ENCODE measurements at regions not wholly inside any gene's neighbourhood (a gene's known extent, or its start where the extent isn't known, plus 50 kb on each side); places are given as distances from the start of the nearest gene placed in this dataset.

GRCh38 chr1:181352695-181353094 is 130.6 kb upstream of the CACNA1E start:
- TF ChIP-seq POLR2A (IDR thresholded peaks at IDR 0.05) (no peak), EP300 (IDR thresholded peaks at IDR 0.05) (no peak), POLR2AphosphoS5 (IDR thresholded peaks at IDR 0.05) (no peak), CTCF (IDR thresholded peaks at IDR 0.05) (no peak)
- no peak overlapping the region for H3K4me3 ChIP-seq
- no peak overlapping the region for H3K27ac ChIP-seq
- H3K36me3 ChIP-seq: no peaks in the 10 kb centered on the region
- H3K27me3 ChIP-seq: no peaks in the 10 kb centered on the region
- 88 to 100% methylated on average over 1 of the region's 4 CpGs for WGBS, 2 donors (ENCODE audit: low coverage in 1 of 2)
- H3K4me1 ChIP-seq: peaks cover 0 to 12% (median 0%) of the 10 kb centered on the region in 3 donors
- no peak for ATAC-seq
- H3K9me3 ChIP-seq: no peaks in the 10 kb centered on the region

GRCh38 chr1:181353526-181353925 is 129.8 kb upstream of the CACNA1E start:
- TF ChIP-seq EP300 (IDR thresholded peaks at IDR 0.05) (no peak), POLR2AphosphoS5 (IDR thresholded peaks at IDR 0.05) (no peak)
- 64 to 83% methylated on average over 1 of the region's 1 CpG for WGBS, 2 donors (ENCODE audit: low coverage in 1 of 2)
- no peak for ATAC-seq

GRCh38 chr1:181354865-181355264 is 128.5 kb upstream of the CACNA1E start:
- Histone ChIP-seq H3K27ac (no peak overlapping the region), H3K27me3 (no peaks in the 10 kb centered on the region), H3K36me3 (no peaks in the 10 kb centered on the region), H3K4me3 (no peak overlapping the region), H3K4me1 (peaks cover 0 to 12% (median 0%) of the 10 kb centered on the region in 3 donors), H3K9me3 (no peaks in the 10 kb centered on the region)
- no peak for ATAC-seq
- WGBS, 2 donors (ENCODE audit: low coverage in 1 of 2): no CpG with 5 or more reads among the region's 3 CpGs
- no peak for TF ChIP-seq POLR2AphosphoS5 (IDR thresholded peaks at IDR 0.05)
- no peak for TF ChIP-seq POLR2A (IDR thresholded peaks at IDR 0.05)
- TF ChIP-seq CTCF (IDR thresholded peaks at IDR 0.05): no peak
- TF ChIP-seq EP300 (IDR thresholded peaks at IDR 0.05): no peak

More at GRCh38 chr1:181353526-181353925, 129.8 kb upstream of the CACNA1E start:
- H3K4me3 ChIP-seq: no peak overlapping the region
- no peak overlapping the region for H3K27ac ChIP-seq
- H3K4me1 ChIP-seq: peaks cover 0 to 12% (median 0%) of the 10 kb centered on the region in 3 donors
- no peaks in the 10 kb centered on the region for H3K9me3 ChIP-seq
- H3K36me3 ChIP-seq: no peaks in the 10 kb centered on the region
- no peaks in the 10 kb centered on the region for H3K27me3 ChIP-seq

- no peak for TF ChIP-seq POLR2A (IDR thresholded peaks at IDR 0.05)
- no peak for TF ChIP-seq POLR2AphosphoS5 (IDR thresholded peaks at IDR 0.05)
- TF ChIP-seq CTCF (IDR thresholded peaks at IDR 0.05): no peak
- TF ChIP-seq EP300 (IDR thresholded peaks at IDR 0.05): no peak
- Histone ChIP-seq H3K36me3 (no peaks in the 10 kb centered on the region), H3K4me1 (peaks cover 0 to 12% (median 0%) of the 10 kb centered on the region in 3 donors), H3K4me3 (no peak overlapping the region), H3K27ac (no peak overlapping the region), H3K9me3 (no peaks in the 10 kb centered on the region), H3K27me3 (no peaks in the 10 kb centered on the region)
- no peak for ATAC-seq
- WGBS, 2 donors (ENCODE audit: low coverage in 1 of 2): 20 to 43% methylated on average over 4 to 6 of the region's 11 CpGs
These were observed 126.6 kb upstream of the CACNA1E start for GRCh38 chr1:181356505-181357340.

- peaks cover 0 to 12% (median 0%) of the 10 kb centered on the region in 3 donors for H3K4me1 ChIP-seq
- H3K36me3 ChIP-seq: no peaks in the 10 kb centered on the region
- no peak for ATAC-seq
- H3K9me3 ChIP-seq: no peaks in the 10 kb centered on the region
- no peaks in the 10 kb centered on the region for H3K27me3 ChIP-seq
- H3K27ac ChIP-seq: no peak overlapping the region
- TF ChIP-seq EP300 (IDR thresholded peaks at IDR 0.05) (no peak), CTCF (IDR thresholded peaks at IDR 0.05) (no peak), POLR2A (IDR thresholded peaks at IDR 0.05) (no peak), POLR2AphosphoS5 (IDR thresholded peaks at IDR 0.05) (no peak)
- H3K4me3 ChIP-seq: no peak overlapping the region
- WGBS, 2 donors (ENCODE audit: low coverage in 1 of 2): 81 to 100% methylated on average over 2 of the region's 2 CpGs
These were observed 124.3 kb upstream of the CACNA1E start for GRCh38 chr1:181359012-181359411.

Measured in gastroesophageal sphincter (tissue), 4 donors.